CD14-positive monocyte (primary cell): ENCODE measurements at regions not wholly inside any gene's neighbourhood (a gene's known extent, or its start where the extent isn't known, plus 50 kb on each side); places are given as distances from the start of the nearest gene placed in this dataset.

Experiments
- DNase-seq, 3 donors: peaks; one replicate each; pipeline ENCODE4 v3.0.0-alpha.2; 2011 to 2022
- H2AFZ ChIP-seq: 2 replicates; pipeline ENCODE4 v1.6.0; 2012; ENCODE audit warnings: mild to moderate bottlenecking, low read depth, low read length, inconsistent platforms; ENCODE audit not compliant: insufficient read depth, poor library complexity, severe bottlenecking
- H3K27ac ChIP-seq, 2 donors: 1 replicate in 1 of 2; 2 replicates in 1 of 2; pipeline ENCODE4 v1.5.1; 2012 to 2013; ENCODE audit warnings: low read length in 2 of 2, control low read depth in 1 of 2, inconsistent platforms in 1 of 2, low read depth in 1 of 2, mild to moderate bottlenecking in 1 of 2
- H3K27me3 ChIP-seq, 2 donors: one replicate each; pipeline versions ENCODE4 v1.6.0 to v1.6.1; 2011 to 2013; ENCODE audit warnings: low read length in 2 of 2; ENCODE audit not compliant: control insufficient read depth in 2 of 2, insufficient read depth in 2 of 2
- H3K36me3 ChIP-seq, 2 donors: replicated peaks in 1 of 2; 1 replicate in 1 of 2; 2 replicates in 1 of 2; pipeline versions ENCODE4 v1.5.1 to v1.6.1; 2012 to 2013; ENCODE audit warnings: low read length in 2 of 2, control low read depth in 1 of 2, inconsistent platforms in 1 of 2, mild to moderate bottlenecking in 1 of 2; ENCODE audit not compliant: insufficient read depth in 2 of 2, control insufficient read depth in 1 of 2
- H3K4me1 ChIP-seq, 2 donors: 1 replicate in 1 of 2; 2 replicates in 1 of 2; pipeline versions ENCODE4 v1.5.1 to v1.6.1; 2012 to 2013; ENCODE audit warnings: low read length in 2 of 2, control low read depth in 1 of 2, inconsistent platforms in 1 of 2, mild to moderate bottlenecking in 1 of 2, moderate library complexity in 1 of 2; ENCODE audit not compliant: insufficient read depth in 2 of 2, control insufficient read depth in 1 of 2
- H3K4me2 ChIP-seq: replicated peaks from 2 replicates; pipeline ENCODE3; 2012; ENCODE audit warnings: low read length, moderate library complexity, mild to moderate bottlenecking; ENCODE audit not compliant: poor library complexity, severe bottlenecking; ENCODE audit errors: extremely low read depth
- H3K4me3 ChIP-seq, 3 experiments: fragments of 200-600 bp in 1 of 3; sonication (generic) in 1 of 3; replicated peaks in 1 of 3; 1 replicate in 2 of 3; 2 replicates in 1 of 3; pipeline ENCODE4 v1.5.1; 2011 to 2013; ENCODE audit warnings: low read length in 3 of 3, mild to moderate bottlenecking in 3 of 3, control low read depth in 2 of 3, low read depth in 2 of 3, inconsistent platforms in 1 of 3, moderate library complexity in 1 of 3
- H3K79me2 ChIP-seq: 2 replicates; pipeline ENCODE4 v1.6.0; 2012; ENCODE audit warnings: mild to moderate bottlenecking, control low read depth, inconsistent platforms, low read length, moderate library complexity; ENCODE audit not compliant: insufficient read depth
- H3K9ac ChIP-seq: 2 replicates; pipeline ENCODE4 v1.6.0; 2017; ENCODE audit warnings: low read length, mild to moderate bottlenecking; ENCODE audit not compliant: insufficient read depth, poor library complexity, severe bottlenecking
- H3K9me3 ChIP-seq, 2 donors: replicated peaks in 1 of 2; 1 replicate in 1 of 2; 2 replicates in 1 of 2; pipeline versions ENCODE4 v1.5.1 to v1.6.1; 2012 to 2013; ENCODE audit warnings: low read length in 2 of 2, control low read depth in 1 of 2; ENCODE audit not compliant: control insufficient read depth in 1 of 2, insufficient read depth in 1 of 2
- H4K20me1 ChIP-seq: 2 replicates; pipeline ENCODE4 v1.6.0; 2012; ENCODE audit warnings: mild to moderate bottlenecking, low read length, control low read depth, moderate library complexity; ENCODE audit not compliant: insufficient read depth
- H3K27ac Mint-ChIP-seq, 7 donors: one replicate each; pipeline ENCODE4 v1.8.0; 2020; ENCODE audit warnings: mild to moderate bottlenecking in 7 of 7, mixed read lengths in 7 of 7, moderate library complexity in 6 of 7, inconsistent platforms in 2 of 7
- H3K27me3 Mint-ChIP-seq, 3 donors: one replicate each; pipeline ENCODE4 v1.8.0; 2021 to 2022; ENCODE audit warnings: low read depth in 3 of 3, mild to moderate bottlenecking in 3 of 3, mixed read lengths in 3 of 3, moderate library complexity in 3 of 3, inconsistent platforms in 1 of 3
- H3K36me3 Mint-ChIP-seq, 2 donors: one replicate each; pipeline ENCODE4 v1.8.0; 2020; ENCODE audit warnings: mixed read lengths in 2 of 2, inconsistent platforms in 1 of 2, mild to moderate bottlenecking in 1 of 2
- H3K4me1 Mint-ChIP-seq: one replicate; pipeline ENCODE4 v1.8.0; 2020; ENCODE audit warnings: mild to moderate bottlenecking, mixed read lengths
- H3K4me3 Mint-ChIP-seq, 2 donors: one replicate each; pipeline ENCODE4 v1.8.0; 2020; ENCODE audit warnings: mild to moderate bottlenecking in 2 of 2, mixed read lengths in 2 of 2, moderate library complexity in 1 of 2
- H3K9me3 Mint-ChIP-seq, 7 donors: one replicate each; pipeline ENCODE4 v1.8.0; 2020 to 2022; ENCODE audit warnings: mixed read lengths in 7 of 7, mild to moderate bottlenecking in 6 of 7, moderate library complexity in 6 of 7, inconsistent platforms in 2 of 7
- CTCF ChIP-seq: fragments of 200-600 bp; IDR thresholded peaks from one replicate; pipeline ENCODE4 v1.8.0; 2022; ENCODE audit warnings: antibody characterized with exemption, mild to moderate bottlenecking
- WGBS: methylation state at CpG from one replicate; pipeline ENCODE4 v1.1.5; 2013; ENCODE audit warnings: missing lambda C conversion rate; ENCODE audit not compliant: insufficient coverage; 5-methylcytosine and 5-hydroxymethylcytosine counted together
- intact Hi-C, 2 donors: fragments of 100-400 bp; cut with micrococcal nuclease; formaldehyde crosslinking; loops; one replicate each; pipeline versions ENCODE4 v1.15.0 to v1.15.1; 2023

DNA sequence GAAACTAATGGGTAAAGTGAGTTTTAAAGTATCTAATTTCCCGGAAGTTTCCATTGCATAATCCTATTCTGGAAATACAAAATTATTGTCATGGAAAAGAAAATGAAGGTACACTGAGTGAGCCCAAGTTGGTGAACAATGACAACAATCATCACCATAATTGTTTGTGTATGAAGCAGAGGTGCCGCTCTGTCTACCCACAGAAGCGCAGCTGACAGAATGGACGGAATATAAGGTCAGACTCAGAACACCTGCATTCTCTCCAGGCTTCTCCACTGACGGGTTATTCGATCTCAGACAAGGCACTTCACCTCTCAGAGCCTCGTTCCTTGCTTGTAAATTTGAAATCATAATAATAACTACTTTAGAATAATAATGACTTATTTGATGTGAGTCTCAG lies 99.1 kb upstream of the NGF start:
- no peaks in the 10 kb centered on the region for H4K20me1 ChIP-seq
- intact Hi-C loops, result no loop called here
- H3K27me3 ChIP-seq, result no peaks in the 10 kb centered on the region
- Mint-ChIP-seq H3K9me3 (peaks cover 0 to 13% (median 6%) of the 10 kb centered on the region in 7 donors), H3K4me1 (no peaks in the 10 kb centered on the region), H3K27ac (no peak overlapping the region), H3K36me3 (no peaks in the 10 kb centered on the region), H3K4me3 (no peak overlapping the region), H3K27me3 (no peaks in the 10 kb centered on the region)
- no peak overlapping the region for H3K9ac ChIP-seq
- H3K9me3 ChIP-seq, result peaks cover 0 to 3% of the 10 kb centered on the region in 2 donors
- no CpG with 5 or more reads among the region's 7 CpGs for whole genome bisulfite sequencing
- H3K4me3 ChIP-seq, result no peak overlapping the region
- H2AFZ ChIP-seq, result no peak overlapping the region
- H3K4me1 ChIP-seq, result no peaks in the 10 kb centered on the region
- no peaks in the 10 kb centered on the region for H3K36me3 ChIP-seq
- no peaks in the 10 kb centered on the region for H3K79me2 ChIP-seq
- H3K27ac ChIP-seq, result no peak overlapping the region
- no peak for DNase-seq
- H3K4me2 ChIP-seq, result no peak overlapping the region
- no peak for TF ChIP-seq CTCF

- Histone ChIP-seq H4K20me1 (no peaks in the 10 kb centered on the region), H2AFZ (no peak overlapping the region), H3K9ac (no peak overlapping the region), H3K27ac (no peak overlapping the region), H3K4me2 (no peak overlapping the region), H3K4me1 (no peaks in the 10 kb centered on the region), H3K79me2 (no peaks in the 10 kb centered on the region), H3K27me3 (no peaks in the 10 kb centered on the region), H3K9me3 (peaks cover 0 to 7% of the 10 kb centered on the region in 2 donors), H3K36me3 (no peaks in the 10 kb centered on the region), H3K4me3 (no peak overlapping the region)
- H3K27ac Mint-ChIP-seq, result no peak overlapping the region
- H3K36me3 Mint-ChIP-seq, result no peaks in the 10 kb centered on the region
- H3K9me3 Mint-ChIP-seq, result peaks cover 0 to 17% (median 9%) of the 10 kb centered on the region in 7 donors
- intact Hi-C loops, result no loop called here
- H3K4me3 Mint-ChIP-seq, result no peak overlapping the region
- no peaks in the 10 kb centered on the region for H3K4me1 Mint-ChIP-seq
- no peaks in the 10 kb centered on the region for H3K27me3 Mint-ChIP-seq
- no peak for TF ChIP-seq CTCF
- DNase-seq, result no peak
Observed at GRCh38 chr1:115436596-115436995, 98.5 kb upstream of the NGF start.
